ENCODE measurements at regions not wholly inside any gene's neighbourhood (a gene's known extent, or its start where the extent isn't known, plus 50 kb on each side); places are given as distances from the start of the nearest gene placed in this dataset.

DNA sequence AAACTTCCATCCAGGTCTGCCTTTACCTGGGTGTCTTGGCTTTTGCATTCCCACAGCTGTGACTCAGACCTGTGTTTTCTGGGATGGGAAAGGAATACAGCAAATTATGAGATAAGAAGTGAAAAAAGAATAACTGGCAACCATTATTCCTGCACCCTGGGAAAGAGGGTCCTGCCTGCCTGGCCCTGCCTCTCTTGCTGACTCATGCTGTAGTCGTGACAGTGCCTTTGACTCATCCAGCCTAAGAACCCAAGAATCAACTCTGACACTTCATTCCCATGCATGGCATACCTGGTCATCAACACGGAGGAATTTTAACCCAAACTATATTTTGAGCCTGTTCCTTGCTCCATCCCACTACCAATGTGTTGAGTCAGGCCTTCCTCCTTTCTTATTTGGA lies 185.4 kb upstream of the SERP2 start:
- TF ChIP-seq, protein P1, sequence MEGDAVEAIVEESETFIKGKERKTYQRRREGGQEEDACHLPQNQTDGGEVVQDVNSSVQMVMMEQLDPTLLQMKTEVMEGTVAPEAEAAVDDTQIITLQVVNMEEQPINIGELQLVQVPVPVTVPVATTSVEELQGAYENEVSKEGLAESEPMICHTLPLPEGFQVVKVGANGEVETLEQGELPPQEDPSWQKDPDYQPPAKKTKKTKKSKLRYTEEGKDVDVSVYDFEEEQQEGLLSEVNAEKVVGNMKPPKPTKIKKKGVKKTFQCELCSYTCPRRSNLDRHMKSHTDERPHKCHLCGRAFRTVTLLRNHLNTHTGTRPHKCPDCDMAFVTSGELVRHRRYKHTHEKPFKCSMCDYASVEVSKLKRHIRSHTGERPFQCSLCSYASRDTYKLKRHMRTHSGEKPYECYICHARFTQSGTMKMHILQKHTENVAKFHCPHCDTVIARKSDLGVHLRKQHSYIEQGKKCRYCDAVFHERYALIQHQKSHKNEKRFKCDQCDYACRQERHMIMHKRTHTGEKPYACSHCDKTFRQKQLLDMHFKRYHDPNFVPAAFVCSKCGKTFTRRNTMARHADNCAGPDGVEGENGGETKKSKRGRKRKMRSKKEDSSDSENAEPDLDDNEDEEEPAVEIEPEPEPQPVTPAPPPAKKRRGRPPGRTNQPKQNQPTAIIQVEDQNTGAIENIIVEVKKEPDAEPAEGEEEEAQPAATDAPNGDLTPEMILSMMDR (IDR thresholded peaks at IDR 0.05), result no peak
- TF ChIP-seq EP300 (IDR thresholded peaks at IDR 0.05), result no peak
- no peak for TF ChIP-seq POLR2A (IDR thresholded peaks at IDR 0.05)
